ENCODE measurements at regions not wholly inside any gene's neighbourhood (a gene's known extent, or its start where the extent isn't known, plus 50 kb on each side); places are given as distances from the start of the nearest gene placed in this dataset.

DNA sequence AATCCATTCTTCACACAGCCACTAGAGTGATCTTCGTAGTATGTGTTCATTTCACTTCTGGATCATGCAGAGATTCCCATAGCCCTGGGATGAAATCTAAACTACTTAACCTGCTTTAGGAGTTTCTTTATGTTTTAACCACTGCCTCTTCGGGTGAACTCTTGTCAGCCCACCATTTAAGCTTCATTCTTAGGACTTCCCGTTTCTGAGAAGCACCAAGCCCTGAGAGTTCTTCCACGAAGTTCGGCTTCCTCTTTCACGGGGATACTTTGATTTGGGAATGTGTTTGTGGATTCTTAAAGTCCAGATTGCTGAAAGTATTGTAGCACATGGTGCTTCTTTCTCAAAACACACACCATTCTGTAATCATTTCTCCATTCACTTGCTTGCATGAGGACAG lies 205.0 kb downstream of the UBE2E3 start:
- ATAC-seq, result no peak
- TF ChIP-seq POU6F1 (CRISPR knock-in tag; IDR thresholded peaks at IDR 0.05; ENCODE audit: borderline replicate concordance, low read depth) (no peak), ESRRG (CRISPR knock-in tag; IDR thresholded peaks at IDR 0.05) (no peak), CSRNP3 (CRISPR knock-in tag; IDR thresholded peaks at IDR 0.05) (no peak), PPARA (CRISPR knock-in tag; IDR thresholded peaks at IDR 0.05; ENCODE audit: borderline replicate concordance) (no peak), OSR1 (CRISPR knock-in tag; IDR thresholded peaks at IDR 0.05) (no peak), ISL1 (CRISPR knock-in tag; IDR thresholded peaks at IDR 0.05) (no peak), ZNF565 (CRISPR knock-in tag; conservative IDR thresholded peaks at IDR 0.05; ENCODE audit: low read depth) (no peak), ZFP30 (CRISPR knock-in tag; IDR thresholded peaks at IDR 0.05) (no peak), TCF4 (CRISPR knock-in tag; IDR thresholded peaks at IDR 0.05; ENCODE audit: borderline replicate concordance) (no peak), TOX (CRISPR knock-in tag; IDR thresholded peaks at IDR 0.05; ENCODE audit: borderline replicate concordance) (no peak), GLIS3 (CRISPR knock-in tag; IDR thresholded peaks at IDR 0.05) (no peak), ZFP3 (CRISPR knock-in tag; IDR thresholded peaks at IDR 0.05) (no peak), ZC3H10 (CRISPR knock-in tag; IDR thresholded peaks at IDR 0.05) (no peak), SNAI2 (CRISPR knock-in tag; IDR thresholded peaks at IDR 0.05) (no peak), TSHZ2 (CRISPR knock-in tag; IDR thresholded peaks at IDR 0.05) (no peak), ZNF70 (CRISPR knock-in tag; IDR thresholded peaks at IDR 0.05) (no peak)
- TF ChIP-seq, protein P1, sequence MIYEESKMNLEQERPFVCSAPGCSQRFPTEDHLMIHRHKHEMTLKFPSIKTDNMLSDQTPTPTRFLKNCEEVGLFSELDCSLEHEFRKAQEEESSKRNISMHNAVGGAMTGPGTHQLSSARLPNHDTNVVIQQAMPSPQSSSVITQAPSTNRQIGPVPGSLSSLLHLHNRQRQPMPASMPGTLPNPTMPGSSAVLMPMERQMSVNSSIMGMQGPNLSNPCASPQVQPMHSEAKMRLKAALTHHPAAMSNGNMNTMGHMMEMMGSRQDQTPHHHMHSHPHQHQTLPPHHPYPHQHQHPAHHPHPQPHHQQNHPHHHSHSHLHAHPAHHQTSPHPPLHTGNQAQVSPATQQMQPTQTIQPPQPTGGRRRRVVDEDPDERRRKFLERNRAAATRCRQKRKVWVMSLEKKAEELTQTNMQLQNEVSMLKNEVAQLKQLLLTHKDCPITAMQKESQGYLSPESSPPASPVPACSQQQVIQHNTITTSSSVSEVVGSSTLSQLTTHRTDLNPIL (CRISPR knock-in tag; IDR thresholded peaks at IDR 0.05; ENCODE audit: low read depth), result no peak

- no peak for ATAC-seq
- no peak for TF ChIP-seq TSHZ2 (CRISPR knock-in tag; IDR thresholded peaks at IDR 0.05)
- no peak for TF ChIP-seq SNAI2 (CRISPR knock-in tag; IDR thresholded peaks at IDR 0.05)
- no peak for TF ChIP-seq POU6F1 (CRISPR knock-in tag; IDR thresholded peaks at IDR 0.05; ENCODE audit: borderline replicate concordance, low read depth)
- TF ChIP-seq ISL1 (CRISPR knock-in tag; IDR thresholded peaks at IDR 0.05), result no peak
- no peak for TF ChIP-seq CSDC2 (CRISPR knock-in tag; IDR thresholded peaks at IDR 0.05)
- TF ChIP-seq PPARA (CRISPR knock-in tag; IDR thresholded peaks at IDR 0.05; ENCODE audit: borderline replicate concordance), result no peak
- no peak for TF ChIP-seq GLIS3 (CRISPR knock-in tag; IDR thresholded peaks at IDR 0.05)
- TF ChIP-seq OSR1 (CRISPR knock-in tag; IDR thresholded peaks at IDR 0.05), result no peak
- TF ChIP-seq ZFP3 (CRISPR knock-in tag; IDR thresholded peaks at IDR 0.05), result no peak
- no peak for TF ChIP-seq TCF4 (CRISPR knock-in tag; IDR thresholded peaks at IDR 0.05; ENCODE audit: borderline replicate concordance)
- TF ChIP-seq, protein P1 (CRISPR knock-in tag; IDR thresholded peaks at IDR 0.05; ENCODE audit: low read depth), result no peak
- no peak for TF ChIP-seq ZC3H10 (CRISPR knock-in tag; IDR thresholded peaks at IDR 0.05)
- no peak for TF ChIP-seq BACH2 (CRISPR knock-in tag; IDR thresholded peaks at IDR 0.05; ENCODE audit: borderline replicate concordance)
- no peak for TF ChIP-seq TOX (CRISPR knock-in tag; IDR thresholded peaks at IDR 0.05; ENCODE audit: borderline replicate concordance)
- TF ChIP-seq PATZ1 (CRISPR knock-in tag; IDR thresholded peaks at IDR 0.05; ENCODE audit: borderline replicate concordance), result no peak
- TF ChIP-seq CSRNP3 (CRISPR knock-in tag; IDR thresholded peaks at IDR 0.05), result no peak
These were observed 205.5 kb downstream of the UBE2E3 start for GRCh38 chr2:181185948-181186347.

Measured in SK-N-SH treated with all-trans-retinoic acid at 6 μM for 48 hours (cell line).